GM18867 (cell line): ENCODE measurements at regions not wholly inside any gene's neighbourhood (a gene's known extent, or its start where the extent isn't known, plus 50 kb on each side); places are given as distances from the start of the nearest gene placed in this dataset.
"Not testable (repeated sequence)": the region's sequence is repeated elsewhere in the genome, so short reads cannot be mapped to it uniquely, and the experiment has no call there.

Experiments
- ATAC-seq: cut with Tn5 transposase; IDR thresholded peaks from one replicate; pipeline ENCODE4 v1.9.1; 2021; ENCODE audit warnings: mild to moderate bottlenecking, moderate library complexity; ENCODE audit not compliant: unreplicated experiment

DNA sequence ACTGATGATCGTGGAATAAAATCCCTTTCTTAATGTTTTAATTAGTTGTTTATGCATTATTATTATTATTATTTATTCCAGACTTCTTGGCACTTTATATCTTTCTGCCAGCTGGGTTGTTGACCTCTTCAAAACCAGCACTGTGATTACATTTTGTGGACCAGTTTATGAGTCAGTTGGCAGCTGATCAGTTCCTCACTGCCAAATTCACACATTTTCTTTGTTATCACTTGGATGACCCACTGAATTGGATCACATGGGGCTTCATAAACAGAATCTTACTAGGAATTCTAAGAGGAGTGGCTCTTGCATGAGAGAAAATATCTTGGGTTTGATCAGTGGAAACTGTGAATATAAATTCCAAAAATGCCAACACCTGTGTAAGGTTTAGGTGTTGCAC is 321.8 kb upstream of the SPRED2 start:
- no peak for ATAC-seq

DNA sequence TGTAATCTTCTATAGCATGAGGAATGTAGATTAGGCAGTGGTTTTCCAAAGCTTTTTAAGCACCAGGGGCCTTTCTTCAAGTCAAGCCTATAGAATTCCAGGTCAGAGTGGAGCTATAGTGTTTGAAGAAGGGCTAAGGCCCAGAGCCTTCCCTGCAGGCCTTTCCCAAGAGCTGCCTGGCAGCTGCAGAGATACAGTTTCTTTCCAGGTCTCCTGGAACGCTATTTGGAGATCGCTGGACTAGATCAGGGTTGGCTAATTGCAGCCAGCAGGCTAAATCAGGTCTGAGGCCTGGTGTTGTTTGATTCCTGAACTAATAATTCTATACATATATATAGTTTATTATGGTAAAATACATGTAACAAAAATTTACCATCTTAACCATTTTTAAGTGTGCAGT is 319.0 kb upstream of the SPRED2 start:
- no peak for ATAC-seq

DNA sequence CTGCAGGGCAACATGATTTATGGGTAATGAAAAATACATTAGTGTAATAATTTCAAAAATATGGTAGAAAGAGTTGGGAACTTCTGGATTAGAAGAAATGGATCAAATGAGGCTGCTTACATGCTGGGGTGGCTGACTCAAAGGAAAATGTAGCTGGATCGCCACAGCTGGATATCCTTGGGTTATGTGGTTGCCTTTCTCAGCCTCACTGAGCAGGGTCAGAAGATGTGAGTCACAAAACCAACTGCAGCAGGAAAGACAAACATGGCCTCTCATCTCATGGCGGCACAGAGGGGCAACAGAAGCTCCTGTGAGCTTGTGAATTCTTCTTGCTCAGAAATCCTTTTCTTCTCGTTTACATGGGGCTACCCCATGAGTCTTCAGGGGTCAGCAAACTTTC is 317.1 kb upstream of the SPRED2 start:
- ATAC-seq = no peak

DNA sequence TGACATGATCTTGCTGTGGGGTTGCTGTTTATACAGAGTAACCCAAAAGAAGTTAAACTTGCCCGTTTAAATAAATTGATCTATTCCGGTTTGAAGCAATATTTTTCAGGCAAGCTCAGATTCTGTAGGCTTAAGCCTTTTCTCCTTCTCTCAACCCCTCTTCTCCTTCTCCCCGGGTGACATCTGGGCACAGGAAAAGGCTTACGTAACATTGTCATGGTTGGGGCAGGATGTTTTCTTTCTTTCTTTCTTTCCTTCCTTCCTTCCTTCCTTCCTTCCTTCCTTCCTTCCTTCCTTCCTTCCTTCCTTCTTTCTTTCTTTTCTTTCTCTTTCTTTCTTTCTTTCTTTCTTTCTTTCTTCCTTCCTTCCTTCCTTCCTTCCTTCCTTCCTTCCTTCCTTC is 315.5 kb upstream of the SPRED2 start:
- ATAC-seq = not testable (repeated sequence)

DNA sequence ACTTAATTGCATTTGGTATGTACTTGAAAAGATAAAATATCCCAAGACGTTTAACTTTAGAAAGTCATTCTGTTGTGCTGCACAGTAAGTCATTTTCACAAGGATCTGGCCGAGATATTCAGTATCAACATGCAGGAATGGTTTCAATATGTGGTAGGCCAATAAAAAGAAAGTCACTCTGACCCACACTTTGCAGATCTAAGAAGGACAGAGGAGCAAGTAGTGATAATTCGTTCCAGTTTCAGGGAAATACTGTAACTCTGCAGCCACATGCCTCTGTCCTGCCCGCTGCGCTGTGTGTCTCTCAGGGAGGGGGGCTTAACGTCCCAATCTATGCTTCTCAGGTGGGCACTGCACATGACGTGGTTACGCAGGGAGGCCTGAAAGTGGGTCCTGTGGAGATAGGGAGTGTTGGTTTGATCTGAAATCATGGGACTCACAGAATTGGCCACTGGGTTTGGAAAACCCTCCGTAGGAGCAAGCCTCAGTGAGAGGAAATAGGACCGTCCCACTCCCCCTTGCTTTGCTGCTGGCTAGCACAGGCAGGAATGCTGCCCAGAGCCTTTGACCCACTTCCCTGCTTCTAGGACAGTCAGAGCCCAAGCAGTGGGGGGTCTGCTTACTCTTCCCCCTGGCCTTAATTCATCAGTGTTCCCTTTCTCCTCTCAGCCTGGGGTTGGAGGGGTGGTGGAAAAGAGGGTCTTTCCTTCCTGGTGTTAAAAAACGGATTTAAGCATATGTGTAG is 314.7 kb upstream of the SPRED2 start:
- ATAC-seq = no peak

DNA sequence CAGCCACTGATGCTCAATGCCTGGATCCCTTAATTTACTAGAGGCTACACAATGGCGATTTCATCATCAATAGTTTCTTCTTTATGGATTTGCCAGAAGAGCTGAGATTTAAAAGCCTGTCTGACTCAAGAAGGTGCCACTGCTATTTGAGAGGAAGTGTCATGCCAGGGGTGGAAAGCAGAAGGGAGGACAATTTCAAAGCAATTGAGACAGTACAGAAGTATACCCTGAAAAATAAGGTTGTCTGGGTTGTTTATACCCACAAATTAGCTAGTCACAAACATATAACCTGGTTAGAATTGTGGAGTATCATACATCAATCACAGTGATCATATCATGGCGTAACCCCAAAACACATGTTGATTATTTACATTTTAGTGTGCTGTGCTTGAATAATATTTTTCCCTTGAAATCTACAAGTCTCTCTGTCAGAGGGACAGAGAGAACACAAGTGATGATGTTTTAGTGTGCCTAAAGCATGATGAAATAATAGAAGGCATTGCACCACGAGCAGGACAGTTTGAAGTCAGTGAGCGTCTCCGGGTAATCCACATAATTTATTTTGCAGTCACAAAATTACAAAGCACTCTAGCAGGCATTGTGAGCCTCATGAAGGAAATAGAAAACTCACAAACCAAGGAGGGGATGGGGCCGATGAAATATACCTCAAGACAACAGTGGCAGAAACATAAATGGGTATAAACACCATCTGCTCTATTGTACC is 312.2 kb upstream of the SPRED2 start:
- no peak for ATAC-seq

DNA sequence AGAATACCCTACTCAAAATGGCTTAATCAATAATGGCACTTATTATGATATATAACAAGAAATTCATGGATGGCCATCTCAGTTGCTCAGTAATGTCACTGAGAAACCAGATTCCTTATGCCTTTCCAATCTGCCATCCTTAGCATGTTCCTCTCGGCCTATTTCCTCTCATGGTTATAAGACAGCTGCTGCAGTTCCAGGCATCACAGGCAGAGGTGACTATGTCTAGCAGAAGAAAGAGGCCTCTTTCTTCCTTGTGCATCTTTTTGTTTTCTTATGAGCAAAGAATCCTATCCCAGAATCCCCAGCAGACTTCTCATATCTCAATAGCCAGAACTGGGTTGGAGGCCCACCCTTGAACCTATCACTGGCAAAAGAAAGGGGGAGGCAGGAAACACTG is 310.6 kb upstream of the SPRED2 start:
- no peak for ATAC-seq

DNA sequence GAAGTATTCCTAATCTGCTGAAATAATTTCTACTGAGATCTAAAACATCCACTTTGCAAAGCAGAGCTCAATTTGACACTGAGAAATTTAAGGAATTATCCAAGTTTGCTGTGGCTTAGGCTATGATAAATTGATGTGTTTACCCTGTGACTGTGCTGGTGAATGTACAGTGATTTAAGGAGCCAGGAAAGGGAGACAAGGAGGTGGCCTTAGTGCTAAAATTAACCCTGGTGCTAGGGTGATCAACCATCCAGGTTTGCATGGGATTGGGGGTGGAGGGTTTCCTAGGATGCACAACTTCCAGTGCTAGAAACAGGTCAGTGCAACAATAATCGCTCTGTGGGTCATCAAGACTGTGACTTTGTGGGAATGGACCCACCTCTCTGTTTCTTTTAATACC is 307.5 kb upstream of the SPRED2 start:
- ATAC-seq = no peak

DNA sequence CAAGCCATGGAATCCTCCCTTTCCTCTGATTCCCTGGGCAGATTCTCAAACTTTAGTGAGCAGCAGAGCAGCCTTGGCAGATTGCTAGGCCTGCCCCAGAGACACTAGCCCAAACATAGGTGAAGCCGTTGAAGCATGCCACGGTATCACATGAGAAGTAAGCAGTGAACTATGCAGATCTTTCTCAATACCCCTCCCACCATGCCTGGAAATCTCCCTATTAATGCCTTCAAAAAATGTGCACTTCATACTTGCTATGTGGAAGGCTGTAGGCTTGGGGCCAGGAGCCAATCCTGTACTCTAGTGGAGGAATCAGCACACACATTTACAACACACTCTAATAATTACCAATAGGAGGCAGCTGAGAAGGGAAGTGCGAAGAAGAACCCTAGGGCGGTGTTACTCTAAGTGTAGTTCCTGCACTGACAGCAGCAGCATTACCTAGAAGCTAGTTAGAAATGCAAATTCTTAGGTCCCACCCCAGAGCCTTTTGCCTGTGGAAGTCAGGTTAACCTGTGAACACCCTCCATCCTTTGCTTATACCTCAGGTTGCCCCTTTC is 305.1 kb upstream of the SPRED2 start:
- no peak for ATAC-seq

DNA sequence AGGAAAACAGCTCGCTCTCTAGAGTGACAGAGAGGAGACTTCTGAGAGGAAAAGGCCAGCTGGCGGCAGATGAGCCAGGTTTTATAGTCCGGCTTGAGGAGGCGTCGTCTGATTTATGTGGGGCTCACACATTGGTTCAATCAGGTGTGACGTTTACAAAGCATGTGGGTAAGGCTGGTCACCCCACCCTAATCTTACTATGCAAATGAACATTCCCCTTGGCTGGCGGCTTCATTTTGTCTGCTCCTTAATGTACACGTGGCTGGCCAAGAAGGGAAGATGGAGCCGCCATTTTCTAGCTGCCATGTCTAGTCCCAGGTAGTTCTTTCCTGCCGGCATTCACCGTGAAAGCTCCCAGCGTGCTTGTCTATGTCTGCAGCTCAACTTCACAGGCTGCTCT is 299.1 kb upstream of the SPRED2 start:
- ATAC-seq = no peak

DNA sequence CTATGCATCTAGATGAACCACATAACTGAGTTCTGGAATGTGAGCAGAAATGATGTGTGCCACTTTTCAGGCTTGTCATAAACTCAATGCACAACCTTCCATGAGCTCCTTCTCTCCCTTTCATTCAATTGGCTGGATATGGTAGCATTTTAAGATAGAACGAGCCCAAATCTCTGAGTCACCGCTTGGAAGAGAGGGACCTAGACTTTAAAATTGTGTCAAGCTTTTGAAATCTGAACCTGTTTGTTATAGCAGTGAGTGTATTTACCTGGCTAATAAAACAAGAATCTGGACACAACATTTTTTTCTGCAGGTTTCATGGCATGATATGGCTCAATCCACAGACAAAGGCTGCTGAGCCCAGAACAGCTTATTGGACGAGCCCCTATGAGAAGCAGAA is 297.8 kb upstream of the SPRED2 start:
- ATAC-seq = no peak

DNA sequence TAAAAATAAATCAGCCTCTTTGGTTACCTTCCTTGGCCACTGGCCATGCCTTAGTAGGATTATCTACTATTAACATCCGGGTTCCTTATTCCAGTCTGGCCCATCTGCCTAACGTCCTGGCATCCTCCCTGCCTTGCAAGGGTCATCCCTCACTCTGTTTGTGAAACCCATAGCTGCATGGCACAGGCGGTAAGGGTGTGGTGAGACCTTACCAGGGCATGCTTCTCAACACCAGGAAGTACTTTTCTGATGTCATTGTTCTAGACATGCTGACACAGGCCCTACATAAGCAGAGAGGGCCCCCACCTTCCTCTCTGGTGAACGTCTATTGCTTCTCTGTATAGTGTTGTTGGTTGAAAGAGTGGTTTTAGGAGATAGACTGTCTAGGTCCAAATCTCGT is 296.8 kb upstream of the SPRED2 start:
- ATAC-seq = no peak

DNA sequence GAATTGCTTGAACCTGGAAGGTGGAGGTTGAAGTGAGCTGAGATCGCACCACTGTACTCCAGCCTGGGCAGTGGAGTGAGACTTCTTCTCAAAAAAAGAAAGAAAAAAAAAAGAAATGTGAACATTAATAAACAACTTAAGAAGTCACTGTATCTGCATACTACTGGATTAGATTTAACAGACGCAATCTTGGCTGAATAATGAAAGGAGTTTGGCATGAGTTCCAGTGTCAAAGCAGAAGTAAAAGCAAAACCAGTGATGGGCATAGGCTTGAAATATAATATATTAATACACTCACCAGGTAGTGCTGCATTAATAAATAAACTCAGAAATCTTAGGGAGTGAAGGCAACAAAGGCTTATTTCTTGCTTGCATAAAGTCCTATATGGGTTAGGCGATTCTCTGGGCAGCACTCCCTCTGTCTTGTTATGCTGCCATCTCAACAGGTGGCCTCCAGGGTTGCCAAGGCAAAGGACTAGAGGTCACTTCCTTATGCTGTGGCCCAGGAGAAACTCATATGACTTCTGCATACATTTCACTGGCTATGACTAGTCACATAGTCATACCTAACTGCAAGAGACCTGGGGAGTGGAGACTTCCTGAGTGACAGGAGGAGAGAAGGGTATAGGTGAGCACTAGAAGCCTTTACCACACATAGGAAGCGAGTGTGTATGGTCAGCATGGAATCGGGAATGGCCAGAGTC is 296.2 kb upstream of the SPRED2 start:
- no peak for ATAC-seq

DNA sequence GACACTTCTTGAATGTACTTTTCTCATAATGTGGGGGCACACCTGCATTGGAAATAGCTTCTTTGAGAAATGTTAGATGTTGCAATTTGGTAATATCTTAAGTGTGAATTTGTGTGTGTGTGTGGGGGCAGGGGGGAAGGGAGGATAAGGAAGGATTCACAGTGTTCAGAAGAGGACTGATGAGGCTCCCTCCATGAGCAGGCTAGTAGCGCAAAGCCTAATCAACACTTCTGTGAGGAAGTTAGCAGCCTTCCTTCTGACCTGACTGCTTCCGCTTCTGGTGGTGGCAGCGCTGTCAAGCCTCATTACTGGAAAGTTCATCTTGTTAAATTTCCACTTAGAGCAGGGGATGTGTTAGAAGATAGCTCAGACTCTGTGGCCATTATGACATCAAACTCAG is 295.4 kb upstream of the SPRED2 start:
- no peak for ATAC-seq

DNA sequence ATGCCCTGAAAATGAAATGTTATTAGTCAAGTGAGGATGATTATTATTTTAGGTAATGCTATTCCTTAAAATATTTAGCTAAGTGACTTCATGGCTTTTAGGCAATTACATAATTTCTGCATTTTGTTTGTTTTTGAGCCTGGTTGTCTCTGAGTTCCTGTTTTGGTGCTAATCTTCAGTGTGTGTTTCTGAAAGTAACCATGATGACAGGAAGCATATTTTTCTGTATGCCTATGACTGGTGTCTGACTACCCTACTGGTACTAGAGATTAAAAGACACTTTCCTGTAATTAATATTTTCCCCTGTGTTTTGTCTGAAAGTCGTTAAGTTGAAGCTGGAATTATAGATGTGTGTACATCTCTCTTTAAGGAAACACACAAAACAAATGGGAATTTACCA is 295.0 kb upstream of the SPRED2 start:
- no peak for ATAC-seq

DNA sequence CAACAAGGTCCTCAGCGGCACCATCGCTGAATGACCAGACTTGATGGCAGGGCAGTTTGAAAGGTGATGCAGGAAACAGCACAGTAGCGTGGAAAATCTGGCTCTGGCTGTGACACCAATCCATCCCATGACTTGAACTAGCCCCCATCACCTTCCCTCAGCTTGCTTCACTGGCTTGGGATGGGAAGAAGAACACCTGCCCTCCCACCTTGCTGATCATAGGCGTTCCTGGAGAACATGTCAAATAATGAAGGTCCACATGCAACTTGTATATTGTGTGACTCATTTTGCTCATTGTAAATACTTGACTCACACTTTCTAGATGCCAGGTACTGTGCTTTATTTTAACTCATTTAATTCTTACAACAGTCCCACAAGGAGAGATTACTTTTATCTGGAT is 292.4 kb upstream of the SPRED2 start:
- ATAC-seq = no peak

DNA sequence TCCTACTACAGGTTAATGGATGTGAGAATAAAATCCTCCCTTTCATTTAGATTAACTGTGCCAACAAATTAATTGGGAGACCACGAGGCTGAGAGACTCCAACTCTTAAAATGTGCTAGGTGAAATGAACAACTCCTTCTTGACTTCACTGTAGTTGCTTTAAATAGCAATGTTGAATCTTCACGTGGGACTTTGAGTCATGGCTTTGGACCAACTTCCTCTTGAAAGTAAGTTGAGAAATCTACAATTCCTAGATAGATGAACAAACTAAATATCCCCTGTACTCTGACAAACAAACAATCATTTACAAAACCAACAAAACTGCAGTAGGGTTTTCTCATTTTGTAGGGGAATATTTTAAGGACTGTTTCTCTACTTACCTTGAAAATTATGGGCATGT is 291.9 kb upstream of the SPRED2 start:
- ATAC-seq = no peak

DNA sequence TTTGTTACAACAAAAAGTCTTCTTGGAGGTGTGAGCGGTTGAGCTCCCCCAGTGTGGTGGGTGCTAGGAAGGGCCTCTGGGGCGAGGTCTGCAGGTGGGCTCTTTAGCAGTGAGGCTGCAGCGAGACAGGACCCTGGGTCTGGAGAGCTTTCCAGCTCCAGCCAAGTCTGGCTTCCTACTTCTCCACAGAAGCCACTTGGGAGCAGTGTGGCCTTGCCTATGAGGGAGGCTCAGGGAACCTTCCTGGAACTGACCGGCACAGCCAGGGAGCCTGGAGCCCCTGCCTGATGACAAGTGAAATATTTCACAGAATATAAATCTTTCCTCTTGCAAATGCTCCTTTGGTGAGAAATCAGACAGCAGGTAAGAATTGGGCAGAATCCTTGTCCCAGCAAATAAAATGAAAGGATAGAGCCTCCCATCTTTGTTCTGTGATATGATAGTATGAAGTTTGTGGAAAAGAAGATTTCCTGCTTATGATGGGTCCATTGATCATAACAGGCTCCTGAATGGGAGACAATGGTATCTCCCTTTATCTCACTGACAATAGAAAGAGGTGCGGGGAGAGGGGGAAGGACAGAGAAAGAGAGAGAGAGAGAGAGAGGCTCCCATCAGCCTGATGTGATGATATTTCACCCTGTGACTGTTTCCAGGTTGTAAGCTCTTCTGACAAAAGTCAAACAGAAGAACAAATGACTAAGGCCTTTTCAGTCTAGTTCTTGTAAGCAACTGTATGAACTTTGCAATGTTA is 289.8 kb upstream of the SPRED2 start:
- ATAC-seq = no peak

DNA sequence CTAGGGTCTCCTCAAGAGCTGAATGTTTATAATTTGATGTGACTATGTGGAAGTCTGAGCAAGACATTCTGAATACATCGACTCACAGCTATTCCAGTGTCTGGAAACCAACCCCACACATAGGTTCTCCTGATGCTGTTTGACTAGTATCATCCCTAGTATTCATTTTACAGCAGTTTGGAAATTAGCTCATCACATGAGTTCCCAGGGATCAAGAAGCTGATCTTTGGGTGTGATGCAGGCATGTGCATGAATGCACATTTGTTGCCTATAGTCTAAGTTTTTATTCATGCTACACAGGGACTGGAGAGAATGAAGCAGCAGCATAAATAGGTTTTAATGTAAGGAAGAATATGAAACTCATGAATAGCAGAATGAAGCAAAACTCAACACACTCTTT is 284.3 kb upstream of the SPRED2 start:
- ATAC-seq = no peak

DNA sequence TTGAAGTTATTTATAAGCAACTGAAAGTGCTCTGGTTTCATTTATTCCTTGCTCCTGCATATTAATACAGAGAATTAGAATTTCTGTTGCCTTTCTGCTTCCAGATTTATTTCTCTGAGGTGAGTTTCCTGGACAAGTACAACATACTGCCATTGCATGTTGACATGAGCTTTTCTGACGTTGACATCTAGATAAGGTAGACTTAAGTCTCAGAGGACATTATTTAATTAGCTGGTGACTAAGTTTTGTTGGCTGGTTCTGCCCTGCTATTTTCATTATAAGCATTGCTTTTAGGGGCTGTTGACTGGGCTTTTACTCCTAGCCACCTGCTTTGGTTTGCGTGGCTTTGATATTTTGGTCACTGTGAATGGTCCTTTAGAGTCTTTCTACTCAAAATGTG is 282.9 kb upstream of the SPRED2 start:
- no peak for ATAC-seq

DNA sequence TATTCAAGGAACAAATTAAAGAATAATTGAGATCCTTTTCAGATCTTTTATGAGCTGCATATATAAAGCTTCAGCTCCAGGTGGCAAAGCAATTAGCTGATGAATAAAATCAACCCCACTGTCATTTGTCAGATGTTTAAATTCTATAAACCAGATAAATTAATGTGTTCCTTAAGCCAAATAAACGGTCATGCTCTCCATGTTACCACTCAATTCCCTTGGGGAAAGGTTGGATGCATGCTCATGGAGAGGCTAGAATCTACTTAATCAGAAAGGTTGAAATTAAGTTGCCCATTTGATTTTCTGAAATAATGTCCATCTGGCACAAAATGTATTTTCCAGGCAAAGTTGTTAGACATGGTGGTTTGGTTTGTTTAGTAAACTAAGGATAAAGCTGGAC is 282.5 kb upstream of the SPRED2 start:
- ATAC-seq = no peak
